ENCODE measurements at regions not wholly inside any gene's neighbourhood (a gene's known extent, or its start where the extent isn't known, plus 50 kb on each side); places are given as distances from the start of the nearest gene placed in this dataset.

GRCh38 chr5:155753943-155754581, 572.9 kb upstream of the SGCD start:
- no peak overlapping the region for H3K4me3 ChIP-seq
- no peaks in the 10 kb centered on the region for H3K27me3 ChIP-seq (ENCODE audit: insufficient read depth, low read depth)
- no peaks in the 10 kb centered on the region for H4K20me1 ChIP-seq (ENCODE audit: insufficient read depth)
- no peak overlapping the region for H2AFZ ChIP-seq
- CTCF ChIA-PET = no interaction called here
- H3K4me1 ChIP-seq (replicated peaks; ENCODE audit: insufficient read depth) = no peaks in the 10 kb centered on the region
- H3F3A ChIP-seq (ENCODE audit: insufficient read depth, low read depth) = no peaks in the 10 kb centered on the region
- H3K36me3 ChIP-seq (ENCODE audit: low read depth) = no peaks in the 10 kb centered on the region
- H3K4me2 ChIP-seq = no peak overlapping the region
- no TSS peak for BruUV-seq (replicated peaks)
- H3K9me3 ChIP-seq (ENCODE audit: insufficient read depth, low read depth) = no peaks in the 10 kb centered on the region
- no peak for TF ChIP-seq EZH2 (IDR thresholded peaks at IDR 0.05; ENCODE audit: low read depth)
- TF ChIP-seq CTCF (conservative IDR thresholded peaks at IDR 0.05) = no peak
- no peaks in the 10 kb centered on the region for H3K9me2 ChIP-seq (ENCODE audit: insufficient read depth)
- POLR2A ChIA-PET (ENCODE audit: unreplicated experiment) = no interaction called here
- no peak for DNase-seq
- intact Hi-C loops (cut with micrococcal nuclease; ENCODE audit: unreplicated experiment) = no loop called here
- H3K27ac ChIP-seq = no peak overlapping the region
- H3K79me2 ChIP-seq (ENCODE audit: low read depth) = no peaks in the 10 kb centered on the region

- H3K9me2 ChIP-seq (ENCODE audit: insufficient read depth) = no peaks in the 10 kb centered on the region
- TF ChIP-seq EZH2 (IDR thresholded peaks at IDR 0.05; ENCODE audit: low read depth) = no peak
- TF ChIP-seq CTCF (conservative IDR thresholded peaks at IDR 0.05) = no peak
- ChIA-PET POLR2A (ENCODE audit: unreplicated experiment) (no interaction called here), CTCF (no interaction called here)
- BruUV-seq (replicated peaks) = no TSS peak
- H3K79me2 ChIP-seq (ENCODE audit: low read depth) = no peaks in the 10 kb centered on the region
- no peak for DNase-seq
- no peak overlapping the region for H3K4me3 ChIP-seq
- no peaks in the 10 kb centered on the region for H3K27me3 ChIP-seq (ENCODE audit: insufficient read depth, low read depth)
- no peak overlapping the region for H3K4me2 ChIP-seq
- H2AFZ ChIP-seq = no peak overlapping the region
- H3K36me3 ChIP-seq (ENCODE audit: low read depth) = no peaks in the 10 kb centered on the region
- H3K9me3 ChIP-seq (ENCODE audit: insufficient read depth, low read depth) = peaks cover 3% of the 10 kb centered on the region; the same call in 1 of the 2 replicates
- H4K20me1 ChIP-seq (ENCODE audit: insufficient read depth) = no peaks in the 10 kb centered on the region
- intact Hi-C loops (cut with micrococcal nuclease; ENCODE audit: unreplicated experiment) = no loop called here
- no peaks in the 10 kb centered on the region for H3K4me1 ChIP-seq (replicated peaks; ENCODE audit: insufficient read depth)
- no peak overlapping the region for H3K27ac ChIP-seq
- H3F3A ChIP-seq (ENCODE audit: insufficient read depth, low read depth) = no peaks in the 10 kb centered on the region
Measured at GRCh38 chr5:155759252-155759651, 567.7 kb upstream of the SGCD start.

GRCh38 chr5:155759984-155760383, 567.0 kb upstream of the SGCD start:
- CTCF ChIA-PET = no interaction called here
- POLR2A ChIA-PET (ENCODE audit: unreplicated experiment) = no interaction called here
- no peaks in the 10 kb centered on the region for H3F3A ChIP-seq (ENCODE audit: insufficient read depth, low read depth)
- H3K79me2 ChIP-seq (ENCODE audit: low read depth) = no peaks in the 10 kb centered on the region
- intact Hi-C loops (cut with micrococcal nuclease; ENCODE audit: unreplicated experiment) = no loop called here
- no peak for DNase-seq
- TF ChIP-seq EZH2 (IDR thresholded peaks at IDR 0.05; ENCODE audit: low read depth) (no peak), CTCF (conservative IDR thresholded peaks at IDR 0.05) (no peak)
- no peaks in the 10 kb centered on the region for H3K27me3 ChIP-seq (ENCODE audit: insufficient read depth, low read depth)
- H3K36me3 ChIP-seq (ENCODE audit: low read depth) = no peaks in the 10 kb centered on the region
- no peak overlapping the region for H2AFZ ChIP-seq
- H4K20me1 ChIP-seq (ENCODE audit: insufficient read depth) = no peaks in the 10 kb centered on the region
- H3K9me3 ChIP-seq (ENCODE audit: insufficient read depth, low read depth) = peaks cover 3% of the 10 kb centered on the region; the same call in 1 of the 2 replicates
- BruUV-seq (replicated peaks) = no TSS peak
- H3K4me1 ChIP-seq (replicated peaks; ENCODE audit: insufficient read depth) = no peaks in the 10 kb centered on the region
- no peaks in the 10 kb centered on the region for H3K9me2 ChIP-seq (ENCODE audit: insufficient read depth)
- H3K4me2 ChIP-seq = no peak overlapping the region
- H3K4me3 ChIP-seq = no peak overlapping the region
- H3K27ac ChIP-seq = no peak overlapping the region

All from PC-9 (cell line).